DOHH2 (cell line): ENCODE measurements at regions not wholly inside any gene's neighbourhood (a gene's known extent, or its start where the extent isn't known, plus 50 kb on each side); places are given as distances from the start of the nearest gene placed in this dataset.

Experiments
- H3F3A ChIP-seq: fragments of 200-600 bp; sonication (generic), shearing (Covaris generic); 2 replicates; pipeline ENCODE4 v1.6.0; 2016; ENCODE audit warnings: antibody characterized with exemption, mild to moderate bottlenecking; ENCODE audit not compliant: control insufficient read depth, insufficient read depth
- H3K27ac ChIP-seq: fragments of 200-600 bp; sonication (generic); 2 replicates; pipeline ENCODE4 v1.5.1; 2014; ENCODE audit warnings: low read depth, mild to moderate bottlenecking, low read length, moderate library complexity
- H3K27me3 ChIP-seq: fragments of 200-600 bp; sonication (generic); 2 replicates; pipeline ENCODE4 v1.6.1; 2014; ENCODE audit warnings: mild to moderate bottlenecking, low read length, mixed read lengths; ENCODE audit not compliant: control insufficient read depth
- H3K36me3 ChIP-seq: fragments of 200-600 bp; sonication (generic); 2 replicates; pipeline ENCODE4 v1.6.1; 2014; ENCODE audit warnings: mild to moderate bottlenecking, low read length, moderate library complexity, mixed read lengths; ENCODE audit not compliant: control insufficient read depth
- H3K4me1 ChIP-seq: fragments of 200-600 bp; sonication (generic); 2 replicates; pipeline ENCODE4 v1.6.1; 2014; ENCODE audit warnings: mild to moderate bottlenecking, low read length, mixed read lengths; ENCODE audit not compliant: control insufficient read depth
- H3K4me2 ChIP-seq: fragments of 200-600 bp; sonication (generic); 2 replicates; pipeline ENCODE4 v1.6.0; 2014; ENCODE audit warnings: mild to moderate bottlenecking, low read length, moderate library complexity
- H3K4me3 ChIP-seq: fragments of 200-600 bp; sonication (generic); 2 replicates; pipeline ENCODE4 v1.5.1; 2014; ENCODE audit warnings: mild to moderate bottlenecking, low read length, mixed read lengths
- H3K79me2 ChIP-seq: fragments of 200-600 bp; sonication (generic); 2 replicates; pipeline ENCODE4 v1.6.1; 2014; ENCODE audit warnings: mild to moderate bottlenecking, low read length, mixed read lengths; ENCODE audit not compliant: control insufficient read depth
- H3K9me2 ChIP-seq: fragments of 200-600 bp; sonication (generic); replicated peaks from 2 replicates; pipeline ENCODE4 v1.6.1; 2014; ENCODE audit warnings: mild to moderate bottlenecking, low read length, mixed read lengths; ENCODE audit not compliant: control insufficient read depth
- H3K9me3 ChIP-seq: fragments of 200-600 bp; sonication (generic); 2 replicates; pipeline ENCODE4 v1.6.1; 2014; ENCODE audit warnings: antibody characterized with exemption, low read length, mixed read lengths; ENCODE audit not compliant: control insufficient read depth, insufficient read depth
- H4K20me1 ChIP-seq: fragments of 200-600 bp; sonication (generic); 2 replicates; pipeline ENCODE4 v1.6.0; 2014; ENCODE audit warnings: low read depth, mild to moderate bottlenecking, antibody characterized with exemption, low read length, moderate library complexity; ENCODE audit not compliant: control insufficient read depth, insufficient read depth
- EZH2phosphoT487 ChIP-seq: fragments of 200-600 bp; sonication (generic); IDR thresholded peaks from 2 replicates; pipeline ENCODE4 v1.6.1; 2017; ENCODE audit warnings: borderline replicate concordance, mild to moderate bottlenecking, antibody characterized with exemption, low read length, moderate library complexity, mixed read lengths
- TF ChIP-seq, protein P1 (sequence below): fragments of 200-600 bp; sonication (generic); IDR thresholded peaks from one replicate; pipeline ENCODE4 v1.5.1; 2014; ENCODE audit warnings: antibody characterized with exemption, mild to moderate bottlenecking, low read depth, low read length; ENCODE audit not compliant: poor library complexity, severe bottlenecking

DNA sequence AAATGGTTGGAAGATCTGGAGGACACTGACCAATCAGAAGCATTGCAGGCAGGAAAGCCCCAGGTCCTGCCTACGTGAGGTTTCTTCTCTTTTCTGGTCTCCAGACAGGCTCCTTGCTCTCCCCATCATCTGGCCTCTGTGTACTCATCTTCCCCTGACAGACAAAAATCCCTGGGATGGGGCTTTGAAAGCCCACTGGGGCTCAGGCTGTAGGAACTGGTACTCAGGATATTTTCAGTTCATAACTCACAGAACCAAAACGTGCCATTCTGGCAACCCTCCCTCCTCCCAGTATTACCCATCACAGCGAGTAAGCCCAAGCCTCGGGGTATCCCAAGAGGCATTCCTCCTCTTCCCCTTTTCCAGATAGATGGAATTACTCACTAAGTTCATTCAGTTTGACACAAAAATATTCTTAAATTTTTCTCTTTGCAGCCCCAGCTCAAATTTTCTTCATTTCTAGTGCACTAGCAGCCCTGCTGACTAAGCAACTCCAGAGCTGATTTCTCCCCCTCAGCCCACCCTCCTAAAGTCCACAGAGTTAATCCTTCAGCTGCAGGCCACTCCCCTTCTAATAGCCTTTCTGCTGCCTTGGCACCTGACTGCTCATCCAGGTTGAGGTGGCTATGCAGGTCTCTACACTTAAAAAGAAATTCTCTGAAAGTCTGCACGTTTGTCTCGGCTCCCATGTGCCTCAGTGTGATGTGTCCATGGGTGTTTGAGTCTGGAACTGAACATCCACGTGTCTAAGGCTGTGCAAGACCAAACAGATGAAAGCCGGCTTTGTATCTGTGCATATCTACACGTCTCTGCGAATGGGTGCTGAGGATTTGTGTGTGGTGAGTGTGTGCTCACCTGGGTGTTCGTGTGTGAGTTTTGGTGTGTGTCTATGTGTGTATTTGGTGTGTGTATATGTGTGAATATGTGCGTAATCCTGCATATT is 331.4 kb downstream of the CCSER2 start:
- no peaks in the 10 kb centered on the region for H4K20me1 ChIP-seq
- H3K27me3 ChIP-seq, result 0 out of 2 replicates have a peak, but pooled peaks cover 2% of the 10 kb centered on the region
- peaks cover 4% of the 10 kb centered on the region for H3K4me1 ChIP-seq
- H3K9me2 ChIP-seq, result no peaks in the 10 kb centered on the region
- no peaks in the 10 kb centered on the region for H3K36me3 ChIP-seq
- no peak overlapping the region for H3K4me2 ChIP-seq
- H3K9me3 ChIP-seq, result no peaks in the 10 kb centered on the region
- H3K27ac ChIP-seq, result no peak overlapping the region
- no peak for TF ChIP-seq EZH2phosphoT487
- TF ChIP-seq, protein P1, sequence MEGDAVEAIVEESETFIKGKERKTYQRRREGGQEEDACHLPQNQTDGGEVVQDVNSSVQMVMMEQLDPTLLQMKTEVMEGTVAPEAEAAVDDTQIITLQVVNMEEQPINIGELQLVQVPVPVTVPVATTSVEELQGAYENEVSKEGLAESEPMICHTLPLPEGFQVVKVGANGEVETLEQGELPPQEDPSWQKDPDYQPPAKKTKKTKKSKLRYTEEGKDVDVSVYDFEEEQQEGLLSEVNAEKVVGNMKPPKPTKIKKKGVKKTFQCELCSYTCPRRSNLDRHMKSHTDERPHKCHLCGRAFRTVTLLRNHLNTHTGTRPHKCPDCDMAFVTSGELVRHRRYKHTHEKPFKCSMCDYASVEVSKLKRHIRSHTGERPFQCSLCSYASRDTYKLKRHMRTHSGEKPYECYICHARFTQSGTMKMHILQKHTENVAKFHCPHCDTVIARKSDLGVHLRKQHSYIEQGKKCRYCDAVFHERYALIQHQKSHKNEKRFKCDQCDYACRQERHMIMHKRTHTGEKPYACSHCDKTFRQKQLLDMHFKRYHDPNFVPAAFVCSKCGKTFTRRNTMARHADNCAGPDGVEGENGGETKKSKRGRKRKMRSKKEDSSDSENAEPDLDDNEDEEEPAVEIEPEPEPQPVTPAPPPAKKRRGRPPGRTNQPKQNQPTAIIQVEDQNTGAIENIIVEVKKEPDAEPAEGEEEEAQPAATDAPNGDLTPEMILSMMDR, result no peak
- H3K79me2 ChIP-seq, result no peaks in the 10 kb centered on the region
- H3K4me3 ChIP-seq, result no peak overlapping the region
- H3F3A ChIP-seq, result no peaks in the 10 kb centered on the region

DNA sequence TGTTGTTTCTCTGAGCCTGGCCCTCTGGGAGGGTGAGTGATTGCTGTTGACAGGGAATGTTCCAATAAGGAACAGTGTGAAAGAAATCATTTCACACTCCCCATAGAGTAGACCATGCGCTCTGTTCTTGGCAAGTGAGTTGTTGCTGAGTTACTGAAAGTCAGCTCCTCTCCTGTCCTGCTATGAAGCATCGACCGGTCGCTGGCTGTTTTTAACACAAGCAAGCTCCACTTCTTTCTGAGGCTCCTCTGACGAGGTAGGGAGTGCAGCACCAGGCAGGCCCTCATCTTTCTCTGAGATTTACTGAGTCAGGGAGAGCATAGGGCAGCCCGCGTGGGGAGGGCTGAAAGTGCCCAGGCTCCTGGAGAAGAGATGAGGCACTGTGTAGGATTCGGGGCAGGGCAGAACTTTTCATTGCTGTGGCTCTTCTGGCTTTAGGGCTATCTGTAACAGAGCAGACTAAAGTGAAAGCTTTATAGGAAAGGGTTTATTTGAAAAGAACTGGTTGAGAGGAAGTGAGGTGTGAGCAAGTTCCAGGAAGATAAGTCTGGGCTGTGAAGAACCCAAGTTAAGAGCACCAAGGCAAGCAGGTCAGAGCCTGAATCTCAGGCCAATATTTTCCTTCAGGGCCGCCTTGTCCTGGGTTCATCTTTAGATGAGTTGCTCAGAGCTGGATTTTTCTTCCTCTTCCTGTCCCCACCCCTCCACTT is 332.2 kb downstream of the CCSER2 start:
- H3K9me2 ChIP-seq, result no peaks in the 10 kb centered on the region
- no peak overlapping the region for H3K27ac ChIP-seq
- H3K4me3 ChIP-seq, result no peak overlapping the region
- no peaks in the 10 kb centered on the region for H3K36me3 ChIP-seq
- H3K9me3 ChIP-seq, result no peaks in the 10 kb centered on the region
- H3K4me1 ChIP-seq, result no peaks in the 10 kb centered on the region
- no peaks in the 10 kb centered on the region for H3F3A ChIP-seq
- no peaks in the 10 kb centered on the region for H3K79me2 ChIP-seq
- TF ChIP-seq, protein P1, result no peak
- no peak for TF ChIP-seq EZH2phosphoT487
- H3K27me3 ChIP-seq, result 0 out of 2 replicates have a peak, but pooled peaks cover 2% of the 10 kb centered on the region
- H3K4me2 ChIP-seq, result no peak overlapping the region
- H4K20me1 ChIP-seq, result no peaks in the 10 kb centered on the region

DNA sequence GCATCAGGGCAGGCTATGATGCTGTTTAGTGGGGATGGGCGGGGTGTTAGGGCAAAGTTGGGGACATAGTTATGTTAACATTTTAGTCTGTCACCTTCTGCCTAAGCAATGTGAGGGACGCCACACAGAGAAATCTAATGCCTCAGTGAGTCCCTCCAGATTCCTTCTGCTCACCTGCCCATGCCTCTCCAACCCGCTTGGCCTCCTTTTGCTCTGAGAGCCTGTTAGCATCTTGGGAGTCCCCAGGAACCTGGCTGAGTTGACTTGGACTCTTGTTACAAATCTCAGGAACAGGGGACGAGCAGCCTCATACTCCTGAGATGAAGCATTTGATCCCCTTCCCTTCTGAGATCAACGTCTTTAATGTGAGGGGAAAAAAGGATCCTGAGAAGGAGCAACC is 336.8 kb downstream of the CCSER2 start:
- Histone ChIP-seq H3K4me2 (no peak overlapping the region), H3K4me3 (no peak overlapping the region), H3K9me3 (no peaks in the 10 kb centered on the region), H3K9me2 (no peaks in the 10 kb centered on the region), H3K27ac (no peak overlapping the region), H3K27me3 (no peaks in the 10 kb centered on the region), H4K20me1 (no peaks in the 10 kb centered on the region), H3K4me1 (no peaks in the 10 kb centered on the region), H3K36me3 (no peaks in the 10 kb centered on the region), H3K79me2 (no peaks in the 10 kb centered on the region), H3F3A (no peaks in the 10 kb centered on the region)
- TF ChIP-seq, protein P1, result no peak
- TF ChIP-seq EZH2phosphoT487, result no peak
